Keratinocyte (primary cell): ENCODE measurements at regions not wholly inside any gene's neighbourhood (a gene's known extent, or its start where the extent isn't known, plus 50 kb on each side); places are given as distances from the start of the nearest gene placed in this dataset.

Source experiments
- CTCF ChIP-seq, 3 experiments: IDR thresholded peaks in 1 of 3; conservative IDR thresholded peaks in 1 of 3; optimal IDR thresholded peaks in 1 of 3; 2 replicates in 2 of 3; 3 replicates in 1 of 3; pipeline versions ENCODE3 to v1.5.1; 2011; ENCODE audit warnings: low read length in 3 of 3, mild to moderate bottlenecking in 3 of 3, moderate library complexity in 2 of 3, control low read depth in 1 of 3, inconsistent platforms in 1 of 3; ENCODE audit not compliant: insufficient read depth in 2 of 3; ENCODE audit errors: extremely low read depth in 1 of 3
- EZH2 ChIP-seq: IDR thresholded peaks from one replicate; pipeline ENCODE4 v1.6.1; 2012; ENCODE audit warnings: inconsistent platforms, mild to moderate bottlenecking, low read length, moderate library complexity

- no peak for TF ChIP-seq CTCF (optimal IDR thresholded peaks at IDR 0.05 in 1 of 3, IDR thresholded peaks at IDR 0.05 in 1 of 3, conservative IDR thresholded peaks at IDR 0.05 in 1 of 3; ENCODE audit: extremely low read depth in 1 of 3, insufficient read depth in 2 of 3, low read length in 3 of 3)
- TF ChIP-seq EZH2 = no peak
These were observed 320.1 kb upstream of the GALNT5 start for GRCh38 chr2:156937430-156937829.
